GM13976 (cell line): ENCODE measurements at regions not wholly inside any gene's neighbourhood (a gene's known extent, or its start where the extent isn't known, plus 50 kb on each side); places are given as distances from the start of the nearest gene placed in this dataset.

Experiments
- DNase-seq: peaks from one replicate; pipeline ENCODE4 v3.0.0; 2012; ENCODE audit warnings: low spot score
- CTCF ChIP-seq: IDR thresholded peaks from 2 replicates; pipeline ENCODE4 v1.5.1; 2012; ENCODE audit warnings: borderline replicate concordance, mild to moderate bottlenecking; ENCODE audit not compliant: insufficient read depth; ENCODE audit errors: extremely low read depth, missing control alignments, control extremely low read depth
- in situ Hi-C: fragments of 300-500 bp; cut with MboI; formaldehyde crosslinking; loops from one replicate; pipeline ENCODE4 v1.12.0; 2022; ENCODE audit warnings: low sequenced_read_pairs, mixed read lengths, inconsistent platforms; ENCODE audit not compliant: unreplicated experiment

GRCh38 chr1:95368178-95368577 is 134.2 kb downstream of the RWDD3 start:
- in situ Hi-C loops: no loop called here
- no peak for TF ChIP-seq CTCF
- DNase-seq: no peak

GRCh38 chr1:95369985-95370690 is 136.1 kb downstream of the RWDD3 start:
- in situ Hi-C loops: no loop called here
- TF ChIP-seq CTCF: no peak
- DNase-seq: no peak

GRCh38 chr1:95370691-95371562 is 136.9 kb downstream of the RWDD3 start:
- TF ChIP-seq CTCF: no peak
- in situ Hi-C loops: no loop called here

GRCh38 chr1:95371666-95372282 is 137.8 kb downstream of the RWDD3 start:
- DNase-seq: no peak
- TF ChIP-seq CTCF: no peak
- in situ Hi-C loops: no loop called here

More at GRCh38 chr1:95370691-95371562, 136.9 kb downstream of the RWDD3 start:
- DNase-seq: no peak

- no peak for DNase-seq
- in situ Hi-C loops: no loop called here
- no peak for TF ChIP-seq CTCF
Observed at GRCh38 chr1:95375174-95375573, 141.2 kb downstream of the RWDD3 start.

- no peak for DNase-seq
- no peak for TF ChIP-seq CTCF
- in situ Hi-C loops: no loop called here
Observed at GRCh38 chr1:95380909-95381308, 146.9 kb downstream of the RWDD3 start.
